Gastroesophageal sphincter (tissue), 3 donors: ENCODE measurements at regions not wholly inside any gene's neighbourhood (a gene's known extent, or its start where the extent isn't known, plus 50 kb on each side); places are given as distances from the start of the nearest gene placed in this dataset.

Experiments
- EP300 ChIP-seq: sonication (generic); formaldehyde crosslinking; IDR thresholded peaks from one replicate; pipeline ENCODE4 v1.6.1; 2017; ENCODE audit warnings: antibody characterized with exemption, mild to moderate bottlenecking
- POLR2A ChIP-seq, 2 donors: fragments of 450-650 bp; IDR thresholded peaks; one replicate each; pipeline ENCODE4 v1.6.1; 2017; ENCODE audit warnings: antibody characterized with exemption in 2 of 2, mild to moderate bottlenecking in 2 of 2, moderate library complexity in 1 of 2
- POLR2AphosphoS5 ChIP-seq: sonication (generic); formaldehyde crosslinking; IDR thresholded peaks from one replicate; pipeline ENCODE4 v1.6.1; 2017; ENCODE audit warnings: antibody characterized with exemption
- TF ChIP-seq, protein P1 (sequence below), 4 experiments: fragments of 200-600 bp in 2 of 4; fragments of 450-650 bp in 2 of 4; sonication (generic) in 1 of 4; IDR thresholded peaks; one replicate each; pipeline ENCODE4 v1.5.1; 2017 to 2019; ENCODE audit warnings: antibody characterized with exemption in 4 of 4, mild to moderate bottlenecking in 2 of 4, moderate library complexity in 2 of 4

DNA sequence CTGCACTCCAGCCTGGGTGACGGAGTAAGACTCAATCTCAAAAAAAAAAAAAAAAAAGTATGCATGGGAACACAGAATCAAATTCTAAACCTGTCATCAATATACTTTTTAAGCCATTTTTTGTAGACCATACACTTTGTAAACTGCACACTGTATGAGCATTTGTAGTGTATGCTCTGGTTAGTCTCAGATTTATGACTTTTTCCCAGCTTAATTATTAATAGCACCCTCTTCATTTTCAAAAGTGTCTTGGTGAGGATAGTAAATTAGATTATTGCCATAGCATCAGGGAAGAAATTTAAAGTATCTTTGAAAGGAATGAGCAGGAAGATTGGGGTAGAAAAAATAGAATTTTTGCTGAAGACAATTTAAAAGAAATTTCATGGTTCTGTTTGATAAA is 330.8 kb upstream of the RSPO3 start:
- TF ChIP-seq, protein P1, sequence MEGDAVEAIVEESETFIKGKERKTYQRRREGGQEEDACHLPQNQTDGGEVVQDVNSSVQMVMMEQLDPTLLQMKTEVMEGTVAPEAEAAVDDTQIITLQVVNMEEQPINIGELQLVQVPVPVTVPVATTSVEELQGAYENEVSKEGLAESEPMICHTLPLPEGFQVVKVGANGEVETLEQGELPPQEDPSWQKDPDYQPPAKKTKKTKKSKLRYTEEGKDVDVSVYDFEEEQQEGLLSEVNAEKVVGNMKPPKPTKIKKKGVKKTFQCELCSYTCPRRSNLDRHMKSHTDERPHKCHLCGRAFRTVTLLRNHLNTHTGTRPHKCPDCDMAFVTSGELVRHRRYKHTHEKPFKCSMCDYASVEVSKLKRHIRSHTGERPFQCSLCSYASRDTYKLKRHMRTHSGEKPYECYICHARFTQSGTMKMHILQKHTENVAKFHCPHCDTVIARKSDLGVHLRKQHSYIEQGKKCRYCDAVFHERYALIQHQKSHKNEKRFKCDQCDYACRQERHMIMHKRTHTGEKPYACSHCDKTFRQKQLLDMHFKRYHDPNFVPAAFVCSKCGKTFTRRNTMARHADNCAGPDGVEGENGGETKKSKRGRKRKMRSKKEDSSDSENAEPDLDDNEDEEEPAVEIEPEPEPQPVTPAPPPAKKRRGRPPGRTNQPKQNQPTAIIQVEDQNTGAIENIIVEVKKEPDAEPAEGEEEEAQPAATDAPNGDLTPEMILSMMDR (IDR thresholded peaks at IDR 0.05): no peak
- TF ChIP-seq POLR2A (IDR thresholded peaks at IDR 0.05): no peak
- no peak for TF ChIP-seq EP300
- TF ChIP-seq POLR2AphosphoS5: no peak
